DOHH2 (cell line): ENCODE measurements at regions not wholly inside any gene's neighbourhood (a gene's known extent, or its start where the extent isn't known, plus 50 kb on each side); places are given as distances from the start of the nearest gene placed in this dataset.

Experiments used
- H3F3A ChIP-seq: fragments of 200-600 bp; sonication (generic), shearing (Covaris generic); 2 replicates; pipeline ENCODE4 v1.6.0; 2016; ENCODE audit warnings: antibody characterized with exemption, mild to moderate bottlenecking; ENCODE audit not compliant: control insufficient read depth, insufficient read depth
- H3K27ac ChIP-seq: fragments of 200-600 bp; sonication (generic); 2 replicates; pipeline ENCODE4 v1.5.1; 2014; ENCODE audit warnings: low read depth, mild to moderate bottlenecking, low read length, moderate library complexity
- H3K27me3 ChIP-seq: fragments of 200-600 bp; sonication (generic); 2 replicates; pipeline ENCODE4 v1.6.1; 2014; ENCODE audit warnings: mild to moderate bottlenecking, low read length, mixed read lengths; ENCODE audit not compliant: control insufficient read depth
- H3K36me3 ChIP-seq: fragments of 200-600 bp; sonication (generic); 2 replicates; pipeline ENCODE4 v1.6.1; 2014; ENCODE audit warnings: mild to moderate bottlenecking, low read length, moderate library complexity, mixed read lengths; ENCODE audit not compliant: control insufficient read depth
- H3K4me1 ChIP-seq: fragments of 200-600 bp; sonication (generic); 2 replicates; pipeline ENCODE4 v1.6.1; 2014; ENCODE audit warnings: mild to moderate bottlenecking, low read length, mixed read lengths; ENCODE audit not compliant: control insufficient read depth
- H3K4me2 ChIP-seq: fragments of 200-600 bp; sonication (generic); 2 replicates; pipeline ENCODE4 v1.6.0; 2014; ENCODE audit warnings: mild to moderate bottlenecking, low read length, moderate library complexity
- H3K4me3 ChIP-seq: fragments of 200-600 bp; sonication (generic); 2 replicates; pipeline ENCODE4 v1.5.1; 2014; ENCODE audit warnings: mild to moderate bottlenecking, low read length, mixed read lengths
- H3K79me2 ChIP-seq: fragments of 200-600 bp; sonication (generic); 2 replicates; pipeline ENCODE4 v1.6.1; 2014; ENCODE audit warnings: mild to moderate bottlenecking, low read length, mixed read lengths; ENCODE audit not compliant: control insufficient read depth
- H3K9me2 ChIP-seq: fragments of 200-600 bp; sonication (generic); replicated peaks from 2 replicates; pipeline ENCODE4 v1.6.1; 2014; ENCODE audit warnings: mild to moderate bottlenecking, low read length, mixed read lengths; ENCODE audit not compliant: control insufficient read depth
- H3K9me3 ChIP-seq: fragments of 200-600 bp; sonication (generic); 2 replicates; pipeline ENCODE4 v1.6.1; 2014; ENCODE audit warnings: antibody characterized with exemption, low read length, mixed read lengths; ENCODE audit not compliant: control insufficient read depth, insufficient read depth
- H4K20me1 ChIP-seq: fragments of 200-600 bp; sonication (generic); 2 replicates; pipeline ENCODE4 v1.6.0; 2014; ENCODE audit warnings: low read depth, mild to moderate bottlenecking, antibody characterized with exemption, low read length, moderate library complexity; ENCODE audit not compliant: control insufficient read depth, insufficient read depth
- CTCF ChIP-seq: fragments of 200-600 bp; sonication (generic); IDR thresholded peaks from one replicate; pipeline ENCODE4 v1.5.1; 2014; ENCODE audit warnings: antibody characterized with exemption, mild to moderate bottlenecking, low read depth, low read length; ENCODE audit not compliant: poor library complexity, severe bottlenecking
- EZH2phosphoT487 ChIP-seq: fragments of 200-600 bp; sonication (generic); IDR thresholded peaks from 2 replicates; pipeline ENCODE4 v1.6.1; 2017; ENCODE audit warnings: borderline replicate concordance, mild to moderate bottlenecking, antibody characterized with exemption, low read length, moderate library complexity, mixed read lengths

GRCh38 chr5:124973661-124974060, 227.2 kb upstream of the ZNF608 start:
- Histone ChIP-seq H3K4me2 (peak overlapping the region; percentile 47), H4K20me1 (no peaks in the 10 kb centered on the region), H3K27me3 (no peaks in the 10 kb centered on the region), H3K4me3 (peak overlapping the region; percentile 6), H3K4me1 (peaks cover 37% of the 10 kb centered on the region), H3K27ac (peak overlapping the region; percentile 37), H3K79me2 (no peaks in the 10 kb centered on the region), H3F3A (0 out of 2 replicates have a peak, but pooled peaks cover under 1% of the 10 kb centered on the region), H3K9me3 (peaks cover 8% of the 10 kb centered on the region; the same call in 1 of the 2 replicates), H3K9me2 (no peaks in the 10 kb centered on the region), H3K36me3 (no peaks in the 10 kb centered on the region)
- TF ChIP-seq EZH2phosphoT487: no peak
- TF ChIP-seq CTCF: no peak

- Histone ChIP-seq H3F3A (peaks cover 13% of the 10 kb centered on the region), H3K4me2 (no peak overlapping the region), H3K4me3 (no peak overlapping the region), H3K79me2 (no peaks in the 10 kb centered on the region), H3K27me3 (no peaks in the 10 kb centered on the region), H4K20me1 (no peaks in the 10 kb centered on the region), H3K4me1 (peaks cover 61% of the 10 kb centered on the region), H3K9me3 (peaks cover 8% of the 10 kb centered on the region; the same call in 1 of the 2 replicates), H3K27ac (no peak overlapping the region), H3K9me2 (no peaks in the 10 kb centered on the region), H3K36me3 (peaks cover 4% of the 10 kb centered on the region; the same call in 1 of the 2 replicates)
- TF ChIP-seq CTCF: no peak
- no peak for TF ChIP-seq EZH2phosphoT487
Observed at GRCh38 chr5:124976086-124976485, 229.6 kb upstream of the ZNF608 start.

GRCh38 chr5:124979251-124979650, 232.8 kb upstream of the ZNF608 start:
- Histone ChIP-seq H3K9me2 (no peaks in the 10 kb centered on the region), H3K9me3 (peaks cover 22% of the 10 kb centered on the region), H3K4me2 (peak overlapping the region; percentile 91), H3K79me2 (no peaks in the 10 kb centered on the region), H3K27me3 (no peaks in the 10 kb centered on the region), H3K36me3 (peaks cover 20% of the 10 kb centered on the region), H3F3A (peaks cover 16% of the 10 kb centered on the region), H3K4me3 (peak overlapping the region; percentile 68), H3K4me1 (peaks cover 77% of the 10 kb centered on the region), H4K20me1 (no peaks in the 10 kb centered on the region), H3K27ac (peak overlapping the region; percentile 98)
- no peak for TF ChIP-seq EZH2phosphoT487
- no peak for TF ChIP-seq CTCF
